HepG2 (cell line): ENCODE measurements at regions not wholly inside any gene's neighbourhood (a gene's known extent, or its start where the extent isn't known, plus 50 kb on each side); places are given as distances from the start of the nearest gene placed in this dataset.

ENCODE experiments used
- ATAC-seq: fragments of 200-7000 bp; cut with Tn5 transposase; 3 replicates; pipeline ENCODE4 v1.9.1; 2020; ENCODE audit warnings: mild to moderate bottlenecking, moderate library complexity
- BruUV-seq: library from RNA; stranded (reverse); fragments of 400-500 nt; replicated peaks from 2 replicates; lab custom pipeline; 2021; lab: Mats Ljungman, UMichigan
- CTCF ChIA-PET: fragments of 300-600 bp; formaldehyde crosslinking; extraction: SDS; loops from one replicate; lab custom pipeline; 2021; ENCODE audit warnings: low total read pairs, inconsistent platforms, low intra/inter-chr PET ratio; lab: Yijun Ruan, JAX
- POLR2A ChIA-PET: fragments of 350-600 bp; sonication (Branson Sonifier 250); formaldehyde crosslinking; loops from one replicate; lab custom pipeline; 2020; ENCODE audit warnings: antibody characterized with exemption, inconsistent platforms; lab: Yijun Ruan, JAX
- DNase-seq: peaks from one replicate; pipeline ENCODE4 v3.0.0-alpha.2; 2015; ENCODE audit warnings: low spot score
- FAIRE-seq: peaks from 3 replicates; lab custom pipeline; 2011; peaks lifted over from hg19 to GRCh38; lab: Jason Lieb, UNC
- H2AFZ ChIP-seq: one replicate; pipeline ENCODE4 v1.6.1; 2011; ENCODE audit warnings: low read length, inconsistent platforms
- H3K27ac ChIP-seq: fragments of 300-600 bp; 3 replicates; pipeline ENCODE4 v1.8.0; 2011; ENCODE audit warnings: mixed run types, mild to moderate bottlenecking, mixed read lengths, low read length, inconsistent platforms; ENCODE audit not compliant: insufficient read depth; ENCODE audit errors: extremely low read length
- H3K27me3 ChIP-seq, 2 experiments: fragments of 200-600 bp in 1 of 2; 2 replicates in 1 of 2; 3 replicates in 1 of 2; pipeline versions ENCODE4 v1.6.0 to v1.8.0; 2011; ENCODE audit warnings: low read length in 2 of 2, mild to moderate bottlenecking in 2 of 2, moderate library complexity in 2 of 2, inconsistent platforms in 1 of 2; ENCODE audit not compliant: insufficient read depth in 2 of 2, control insufficient read depth in 1 of 2
- H3K36me3 ChIP-seq, 2 experiments: fragments of 200-600 bp in 1 of 2; replicated peaks in 1 of 2; 2 replicates in 1 of 2; 3 replicates in 1 of 2; pipeline versions ENCODE4 v1.5.1 to v1.8.0; 2011; ENCODE audit warnings: low read length in 2 of 2, inconsistent platforms in 1 of 2; ENCODE audit not compliant: insufficient read depth in 2 of 2, control insufficient read depth in 1 of 2
- H3K4me1 ChIP-seq: 2 replicates; pipeline ENCODE4 v1.5.1; 2012; ENCODE audit warnings: low read length, inconsistent platforms; ENCODE audit not compliant: insufficient read depth
- H3K4me2 ChIP-seq: 2 replicates; pipeline ENCODE4 v1.6.0; 2011; ENCODE audit warnings: low read depth, low read length, inconsistent platforms
- H3K4me3 ChIP-seq, 3 experiments: fragments of 200-600 bp in 1 of 3; sonication (generic), shearing (Covaris generic) in 1 of 3; replicated peaks in 1 of 3; 2 replicates each; pipeline ENCODE4 v1.5.1; 2011 to 2016; ENCODE audit warnings: low read length in 3 of 3, inconsistent platforms in 2 of 3, low read depth in 2 of 3, mild to moderate bottlenecking in 2 of 3, control low read depth in 1 of 3, mixed read lengths in 1 of 3; ENCODE audit not compliant: insufficient read depth in 1 of 3
- H3K79me2 ChIP-seq: one replicate; pipeline ENCODE4 v1.6.1; 2011; ENCODE audit warnings: low read length, inconsistent platforms; ENCODE audit not compliant: insufficient read depth
- H3K9ac ChIP-seq: 2 replicates; pipeline ENCODE4 v1.6.0; 2011; ENCODE audit warnings: mild to moderate bottlenecking, low read depth, low read length, inconsistent platforms; ENCODE audit not compliant: insufficient read depth
- H3K9me3 ChIP-seq: 2 replicates; pipeline ENCODE4 v1.5.1; 2012; ENCODE audit warnings: mild to moderate bottlenecking, low read length
- H4K20me1 ChIP-seq: 2 replicates; pipeline ENCODE4 v1.6.0; 2011; ENCODE audit warnings: inconsistent platforms, mild to moderate bottlenecking, low read length, moderate library complexity; ENCODE audit not compliant: insufficient read depth
- ESRRA ChIP-seq: sonication (generic); formaldehyde crosslinking; IDR thresholded peaks from 2 replicates; pipeline ENCODE4 v1.5.1; 2020; ENCODE audit warnings: mild to moderate bottlenecking, low read depth, missing genetic modification reagents
- RAD51 ChIP-seq: fragments of 450-650 bp; IDR thresholded peaks from 2 replicates; pipeline ENCODE4 v1.6.1; 2016; ENCODE audit warnings: borderline replicate concordance
- SIX4 ChIP-seq: sonication (generic); formaldehyde crosslinking; IDR thresholded peaks from 2 replicates; pipeline ENCODE4 v1.4.0; 2020; ENCODE audit warnings: missing genetic modification reagents
- ZNF337 ChIP-seq: sonication (generic); formaldehyde crosslinking; IDR thresholded peaks from 2 replicates; pipeline ENCODE4 v1.5.1; 2020; ENCODE audit warnings: missing genetic modification reagents, low read depth, mild to moderate bottlenecking, borderline replicate concordance
- ZNF672 ChIP-seq: sonication (generic); formaldehyde crosslinking; IDR thresholded peaks from 2 replicates; pipeline ENCODE4 v1.8.1; 2022; ENCODE audit warnings: missing genetic modification reagents
- ZNF709 ChIP-seq: sonication (generic); formaldehyde crosslinking; IDR thresholded peaks from 2 replicates; pipeline ENCODE4 v1.5.0; 2020; ENCODE audit warnings: mild to moderate bottlenecking, missing genetic modification reagents
- WGBS: methylation state at CpG from one replicate; pipeline ENCODE4 v1.1.6; 2017; ENCODE audit warnings: low lambda C conversion rate; 5-methylcytosine and 5-hydroxymethylcytosine counted together
- in situ Hi-C: cut with HindIII; loops from 2 replicates; pipeline ENCODE4 v1.10.0; 2017; ENCODE audit warnings: low pct_unique_long_range_greater_than_20kb; ENCODE audit not compliant: extremely low pct_ligation_motif_present
- intact Hi-C: fragments of 100-400 bp; cut with micrococcal nuclease; formaldehyde crosslinking; loops from one replicate; pipeline ENCODE4 v1.10.0; 2022; ENCODE audit not compliant: unreplicated experiment
- TF ChIP-seq, protein P1 (sequence below): sonication (generic); formaldehyde crosslinking; IDR thresholded peaks from 2 replicates; pipeline ENCODE4 v1.4.0; 2020; ENCODE audit warnings: mild to moderate bottlenecking, missing genetic modification reagents
- TF ChIP-seq, protein P2 (sequence below): sonication (generic); formaldehyde crosslinking; IDR thresholded peaks from 2 replicates; pipeline ENCODE4 v1.4.0; 2020; ENCODE audit warnings: missing genetic modification reagents, borderline replicate concordance
- TF ChIP-seq, protein P3 (sequence below): sonication (generic); formaldehyde crosslinking; IDR thresholded peaks from 2 replicates; pipeline ENCODE4 v1.9.0; 2021; ENCODE audit warnings: missing genetic modification reagents, mild to moderate bottlenecking, borderline replicate concordance

DNA sequence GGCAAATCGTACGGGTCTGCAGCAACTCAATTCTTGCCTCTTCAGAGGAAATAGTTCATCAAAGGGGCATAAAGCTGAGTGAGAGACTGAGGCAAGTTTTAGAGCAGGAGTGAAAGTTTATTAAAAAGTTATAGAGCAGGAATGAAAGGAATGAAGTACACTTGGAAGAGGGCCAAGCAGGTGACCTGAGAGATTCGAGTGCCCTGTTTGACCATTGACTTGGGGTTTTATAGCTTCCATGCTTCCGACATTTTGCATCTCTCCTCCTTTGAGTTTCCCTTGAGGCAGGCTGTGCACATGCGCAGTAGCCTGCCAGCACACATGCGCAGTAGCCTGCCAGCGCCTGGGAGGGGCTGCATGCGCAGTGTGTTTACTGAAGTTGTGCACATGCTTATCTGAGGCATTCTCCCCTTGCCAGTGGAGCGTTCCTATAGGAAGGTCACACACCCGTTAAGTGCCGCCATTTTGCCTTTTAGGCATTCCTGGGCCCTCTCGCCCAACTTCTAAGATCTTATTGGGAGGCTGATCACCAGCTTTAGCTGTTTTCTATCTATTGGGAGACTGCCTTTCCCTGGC, 265.5 kb upstream of the MGAT5 start:
- TF ChIP-seq SIX4 (CRISPR knock-in tag) (no peak), ZNF709 (CRISPR knock-in tag) (no peak), ESRRA (no peak), ZNF337 (CRISPR knock-in tag) (no peak)
- no peaks in the 10 kb centered on the region for H3K9me3 ChIP-seq
- ChIA-PET POLR2A (no interaction called here), CTCF (no interaction called here)
- no peak overlapping the region for H3K27ac ChIP-seq
- H3K4me3 ChIP-seq: no peak overlapping the region
- FAIRE-seq: no peak
- BruUV-seq: no TSS peak
- no peak for ATAC-seq
- H4K20me1 ChIP-seq: no peaks in the 10 kb centered on the region
- WGBS: 39% methylated on average over 10 of the region's 12 CpGs
- peaks cover 2 to 20% of the 10 kb centered on the region in 2 experiments; a peak in 3 of 5 replicates for H3K27me3 ChIP-seq
- H2AFZ ChIP-seq: no peak overlapping the region
- no peak overlapping the region for H3K9ac ChIP-seq
- H3K4me1 ChIP-seq: no peaks in the 10 kb centered on the region
- H3K36me3 ChIP-seq: no peaks in the 10 kb centered on the region
- no peak for DNase-seq
- in situ Hi-C loops: no loop called here
- no peaks in the 10 kb centered on the region for H3K79me2 ChIP-seq
- H3K4me2 ChIP-seq: no peak overlapping the region
- intact Hi-C loops: no loop called here

DNA sequence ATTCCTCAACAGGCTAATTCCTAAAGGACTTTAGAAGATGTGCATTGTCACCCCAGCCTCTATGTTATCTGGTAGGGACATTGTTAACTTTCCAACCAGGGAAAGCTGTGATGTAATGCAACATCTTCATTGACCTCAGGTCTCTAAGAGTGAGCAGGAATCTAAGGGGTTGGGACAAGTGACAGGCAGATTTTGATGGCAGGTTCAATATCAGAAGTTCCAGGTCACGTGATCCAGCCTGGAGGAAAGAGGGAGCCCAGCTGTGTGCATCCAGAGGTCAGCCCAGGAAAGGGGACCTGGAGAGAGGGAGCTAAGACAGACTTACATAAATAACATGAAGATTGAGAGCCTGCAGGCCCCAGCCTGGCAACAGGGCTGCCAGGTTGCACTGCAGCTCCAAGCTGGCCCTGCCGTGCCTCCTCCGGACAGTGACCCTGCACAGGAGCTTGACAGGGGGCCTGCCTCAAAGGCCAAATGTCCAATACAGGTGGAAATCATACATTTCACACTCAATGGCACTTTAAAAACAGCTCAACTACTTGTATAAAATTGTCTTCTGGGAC, 262.2 kb upstream of the MGAT5 start:
- ChIA-PET CTCF (no interaction called here), POLR2A (no interaction called here)
- in situ Hi-C loops: no loop called here
- peaks cover 2 to 16% of the 10 kb centered on the region in 2 experiments; a peak in 3 of 5 replicates for H3K27me3 ChIP-seq
- H3K4me1 ChIP-seq: no peaks in the 10 kb centered on the region
- no peak overlapping the region for H2AFZ ChIP-seq
- no peak overlapping the region for H3K4me2 ChIP-seq
- no TSS peak for BruUV-seq
- no peaks in the 10 kb centered on the region for H3K9me3 ChIP-seq
- no peaks in the 10 kb centered on the region for H3K79me2 ChIP-seq
- H3K4me3 ChIP-seq: no peak overlapping the region
- no peaks in the 10 kb centered on the region for H4K20me1 ChIP-seq
- FAIRE-seq (no peak), ATAC-seq (no peak), DNase-seq (no peak)
- 3% methylated on average over 3 of the region's 3 CpGs for WGBS
- no peak overlapping the region for H3K9ac ChIP-seq
- H3K27ac ChIP-seq: no peak overlapping the region
- intact Hi-C loops: no loop called here
- no peaks in the 10 kb centered on the region for H3K36me3 ChIP-seq
- TF ChIP-seq, protein P1, sequence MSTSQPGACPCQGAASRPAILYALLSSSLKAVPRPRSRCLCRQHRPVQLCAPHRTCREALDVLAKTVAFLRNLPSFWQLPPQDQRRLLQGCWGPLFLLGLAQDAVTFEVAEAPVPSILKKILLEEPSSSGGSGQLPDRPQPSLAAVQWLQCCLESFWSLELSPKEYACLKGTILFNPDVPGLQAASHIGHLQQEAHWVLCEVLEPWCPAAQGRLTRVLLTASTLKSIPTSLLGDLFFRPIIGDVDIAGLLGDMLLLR: no peak
- TF ChIP-seq, protein P2, sequence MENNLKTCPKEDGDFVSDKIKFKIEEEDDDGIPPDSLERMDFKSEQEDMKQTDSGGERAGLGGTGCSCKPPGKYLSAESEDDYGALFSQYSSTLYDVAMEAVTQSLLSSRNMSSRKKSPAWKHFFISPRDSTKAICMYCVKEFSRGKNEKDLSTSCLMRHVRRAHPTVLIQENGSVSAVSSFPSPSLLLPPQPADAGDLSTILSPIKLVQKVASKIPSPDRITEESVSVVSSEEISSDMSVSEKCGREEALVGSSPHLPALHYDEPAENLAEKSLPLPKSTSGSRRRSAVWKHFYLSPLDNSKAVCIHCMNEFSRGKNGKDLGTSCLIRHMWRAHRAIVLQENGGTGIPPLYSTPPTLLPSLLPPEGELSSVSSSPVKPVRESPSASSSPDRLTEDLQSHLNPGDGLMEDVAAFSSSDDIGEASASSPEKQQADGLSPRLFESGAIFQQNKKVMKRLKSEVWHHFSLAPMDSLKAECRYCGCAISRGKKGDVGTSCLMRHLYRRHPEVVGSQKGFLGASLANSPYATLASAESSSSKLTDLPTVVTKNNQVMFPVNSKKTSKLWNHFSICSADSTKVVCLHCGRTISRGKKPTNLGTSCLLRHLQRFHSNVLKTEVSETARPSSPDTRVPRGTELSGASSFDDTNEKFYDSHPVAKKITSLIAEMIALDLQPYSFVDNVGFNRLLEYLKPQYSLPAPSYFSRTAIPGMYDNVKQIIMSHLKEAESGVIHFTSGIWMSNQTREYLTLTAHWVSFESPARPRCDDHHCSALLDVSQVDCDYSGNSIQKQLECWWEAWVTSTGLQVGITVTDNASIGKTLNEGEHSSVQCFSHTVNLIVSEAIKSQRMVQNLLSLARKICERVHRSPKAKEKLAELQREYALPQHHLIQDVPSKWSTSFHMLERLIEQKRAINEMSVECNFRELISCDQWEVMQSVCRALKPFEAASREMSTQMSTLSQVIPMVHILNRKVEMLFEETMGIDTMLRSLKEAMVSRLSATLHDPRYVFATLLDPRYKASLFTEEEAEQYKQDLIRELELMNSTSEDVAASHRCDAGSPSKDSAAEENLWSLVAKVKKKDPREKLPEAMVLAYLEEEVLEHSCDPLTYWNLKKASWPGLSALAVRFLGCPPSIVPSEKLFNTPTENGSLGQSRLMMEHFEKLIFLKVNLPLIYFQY: no peak
- TF ChIP-seq RAD51: peak; percentile 90
- TF ChIP-seq ZNF672 (CRISPR knock-in tag): no peak
- TF ChIP-seq, protein P3, sequence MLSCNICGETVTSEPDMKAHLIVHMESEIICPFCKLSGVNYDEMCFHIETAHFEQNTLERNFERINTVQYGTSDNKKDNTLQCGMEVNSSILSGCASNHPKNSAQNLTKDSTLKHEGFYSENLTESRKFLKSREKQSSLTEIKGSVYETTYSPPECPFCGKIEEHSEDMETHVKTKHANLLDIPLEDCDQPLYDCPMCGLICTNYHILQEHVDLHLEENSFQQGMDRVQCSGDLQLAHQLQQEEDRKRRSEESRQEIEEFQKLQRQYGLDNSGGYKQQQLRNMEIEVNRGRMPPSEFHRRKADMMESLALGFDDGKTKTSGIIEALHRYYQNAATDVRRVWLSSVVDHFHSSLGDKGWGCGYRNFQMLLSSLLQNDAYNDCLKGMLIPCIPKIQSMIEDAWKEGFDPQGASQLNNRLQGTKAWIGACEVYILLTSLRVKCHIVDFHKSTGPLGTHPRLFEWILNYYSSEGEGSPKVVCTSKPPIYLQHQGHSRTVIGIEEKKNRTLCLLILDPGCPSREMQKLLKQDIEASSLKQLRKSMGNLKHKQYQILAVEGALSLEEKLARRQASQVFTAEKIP (CRISPR knock-in tag): no peak
